GM23338 (cell line): ENCODE measurements at regions not wholly inside any gene's neighbourhood (a gene's known extent, or its start where the extent isn't known, plus 50 kb on each side); places are given as distances from the start of the nearest gene placed in this dataset.

Source experiments
- ATAC-seq: fragments of 200-7000 bp; cut with Tn5 transposase; 3 replicates; pipeline ENCODE4 v1.9.1; 2020
- DNase-seq: peaks from one replicate; pipeline ENCODE4 v3.0.0-alpha.2; 2015; ENCODE audit warnings: low spot score
- H2AFZ ChIP-seq: fragments of 200-600 bp; sonication (generic); 2 replicates; pipeline ENCODE4 v1.8.0; 2016; ENCODE audit warnings: antibody characterized with exemption, mild to moderate bottlenecking, moderate library complexity
- H3F3A ChIP-seq: fragments of 200-600 bp; sonication (generic); replicated peaks from 2 replicates; pipeline ENCODE4 v1.8.0; 2017; ENCODE audit warnings: antibody characterized with exemption, mixed run types, low read depth
- H3K27ac ChIP-seq: fragments of 200-600 bp; sonication (generic); 2 replicates; pipeline ENCODE4 v1.6.1; 2016; ENCODE audit warnings: low read depth
- H3K27me3 ChIP-seq: fragments of 200-600 bp; sonication (generic); 2 replicates; pipeline ENCODE4 v1.8.0; 2016; ENCODE audit warnings: mild to moderate bottlenecking, mixed run types, moderate library complexity; ENCODE audit not compliant: insufficient read depth
- H3K36me3 ChIP-seq: fragments of 200-600 bp; sonication (generic); 2 replicates; pipeline ENCODE4 v1.8.0; 2016; ENCODE audit warnings: mild to moderate bottlenecking; ENCODE audit not compliant: insufficient read depth
- H3K4me1 ChIP-seq: fragments of 200-600 bp; sonication (generic); 2 replicates; pipeline ENCODE4 v1.8.0; 2016; ENCODE audit warnings: mild to moderate bottlenecking, moderate library complexity; ENCODE audit not compliant: insufficient read depth
- H3K4me2 ChIP-seq: fragments of 200-600 bp; sonication (generic); 2 replicates; pipeline ENCODE4 v1.7.1; 2017; ENCODE audit warnings: mixed run types
- H3K4me3 ChIP-seq: fragments of 200-600 bp; sonication (generic); 2 replicates; pipeline ENCODE4 v1.6.1; 2016; ENCODE audit warnings: mixed run types
- H3K79me2 ChIP-seq: fragments of 200-600 bp; sonication (generic); replicated peaks from 2 replicates; pipeline ENCODE4 v1.8.0; 2017; ENCODE audit warnings: mild to moderate bottlenecking; ENCODE audit not compliant: insufficient read depth
- H3K9me2 ChIP-seq: fragments of 200-600 bp; sonication (generic); 2 replicates; pipeline ENCODE4 v1.8.0; 2017; ENCODE audit not compliant: insufficient read depth
- H4K20me1 ChIP-seq: fragments of 200-600 bp; sonication (generic); replicated peaks from 2 replicates; pipeline ENCODE4 v1.8.0; 2017; ENCODE audit warnings: mild to moderate bottlenecking; ENCODE audit not compliant: insufficient read depth
- H3K27ac Mint-ChIP-seq: 2 replicates; pipeline ENCODE4 v1.8.0; 2020; ENCODE audit warnings: inconsistent platforms, mild to moderate bottlenecking, moderate library complexity, mixed read lengths
- H3K27me3 Mint-ChIP-seq: 3 replicates; pipeline ENCODE4 v1.8.0; 2022; ENCODE audit warnings: low read depth, mild to moderate bottlenecking, moderate library complexity, mixed read lengths, inconsistent platforms; ENCODE audit not compliant: insufficient read depth, poor library complexity
- H3K36me3 Mint-ChIP-seq: 3 replicates; pipeline ENCODE4 v1.8.0; 2021; ENCODE audit warnings: low read depth, mild to moderate bottlenecking, inconsistent platforms, moderate library complexity, mixed read lengths
- H3K4me1 Mint-ChIP-seq: 3 replicates; pipeline ENCODE4 v1.8.0; 2020; ENCODE audit warnings: mild to moderate bottlenecking, inconsistent platforms, mixed read lengths
- H3K4me3 Mint-ChIP-seq: 3 replicates; pipeline ENCODE4 v1.8.0; 2021; ENCODE audit warnings: moderate library complexity, mild to moderate bottlenecking, inconsistent platforms, mixed read lengths
- H3K9me3 Mint-ChIP-seq: 3 replicates; pipeline ENCODE4 v1.8.0; 2020; ENCODE audit warnings: moderate library complexity, mild to moderate bottlenecking, inconsistent platforms, mixed read lengths
- CREB1 ChIP-seq: fragments of 250-450 bp; sonication (Bioruptor Pico); IDR thresholded peaks from 2 replicates; pipeline ENCODE4 v1.5.0; 2020; ENCODE audit warnings: low read depth, mild to moderate bottlenecking, moderate library complexity
- CTCF ChIP-seq, 2 experiments: fragments of 200-600 bp in 1 of 2; sonication (generic) in 1 of 2; conservative IDR thresholded peaks; 2 replicates each; pipeline versions ENCODE4 v1.5.1 to v1.6.1; 2016 to 2017; ENCODE audit warnings: antibody characterized with exemption in 2 of 2, low read depth in 2 of 2, mild to moderate bottlenecking in 2 of 2, moderate library complexity in 1 of 2
- EZH2 ChIP-seq: fragments of 200-600 bp; sonication (generic); IDR thresholded peaks from one replicate; pipeline ENCODE4 v1.8.0; 2017; ENCODE audit warnings: antibody characterized with exemption, mild to moderate bottlenecking, low read depth; ENCODE audit not compliant: unreplicated experiment
- EZH2phosphoT487 ChIP-seq: fragments of 200-600 bp; sonication (generic); IDR thresholded peaks from one replicate; pipeline ENCODE4 v1.8.1; 2018; ENCODE audit warnings: antibody characterized with exemption; ENCODE audit not compliant: unreplicated experiment
- JUNB ChIP-seq: IDR thresholded peaks from one replicate; pipeline ENCODE4 v1.6.1; 2016; ENCODE audit warnings: antibody characterized with exemption; ENCODE audit not compliant: unreplicated experiment
- NANOG ChIP-seq: IDR thresholded peaks from 2 replicates; pipeline ENCODE4 v1.6.1; 2016; ENCODE audit warnings: antibody characterized with exemption, borderline replicate concordance
- REST ChIP-seq: IDR thresholded peaks from one replicate; pipeline ENCODE4 v1.6.1; 2018; ENCODE audit warnings: antibody characterized with exemption; ENCODE audit not compliant: unreplicated experiment
- STAT1 ChIP-seq: IDR thresholded peaks from one replicate; pipeline ENCODE4 v1.6.1; 2016; ENCODE audit warnings: antibody characterized with exemption; ENCODE audit not compliant: unreplicated experiment
- ZNF114 ChIP-seq: fragments of 250-450 bp; sonication (Bioruptor Pico); IDR thresholded peaks from 2 replicates; pipeline ENCODE4 v1.5.0; 2020; ENCODE audit warnings: mild to moderate bottlenecking, moderate library complexity
- ZNF331 ChIP-seq: fragments of 250-450 bp; sonication (Bioruptor Pico); IDR thresholded peaks from 2 replicates; pipeline ENCODE4 v1.5.0; 2020; ENCODE audit warnings: low read depth, mild to moderate bottlenecking, moderate library complexity
- TF ChIP-seq, protein P1 (sequence below): IDR thresholded peaks from 2 replicates; pipeline ENCODE4 v1.6.1; 2016; ENCODE audit warnings: antibody characterized with exemption
- TF ChIP-seq, protein P2 (sequence below): fragments of 250-450 bp; sonication (Bioruptor Pico); IDR thresholded peaks from 2 replicates; pipeline ENCODE4 v1.5.0; 2020; ENCODE audit warnings: mild to moderate bottlenecking, moderate library complexity

GRCh38 chr9:88803546-88804253, 187.6 kb upstream of the S1PR3 start:
- Mint-ChIP-seq H3K4me1 (peaks cover 10% of the 10 kb centered on the region), H3K36me3 (no peaks in the 10 kb centered on the region), H3K27ac (no peak overlapping the region; the same call in 1 of the 2 replicates), H3K27me3 (no peaks in the 10 kb centered on the region), H3K4me3 (no peak overlapping the region), H3K9me3 (no peaks in the 10 kb centered on the region)
- Histone ChIP-seq H3K79me2 (no peaks in the 10 kb centered on the region), H3K27ac (no peak overlapping the region), H3K4me1 (0 out of 2 replicates have a peak, but pooled peaks cover 9% of the 10 kb centered on the region), H3K4me3 (no peak overlapping the region), H2AFZ (no peak overlapping the region), H3F3A (no peaks in the 10 kb centered on the region), H3K9me2 (peaks cover 6% of the 10 kb centered on the region), H3K36me3 (no peaks in the 10 kb centered on the region), H3K27me3 (no peaks in the 10 kb centered on the region), H3K4me2 (no peak overlapping the region), H4K20me1 (no peaks in the 10 kb centered on the region)
- ATAC-seq (no peak), DNase-seq (no peak)
- no peak for TF ChIP-seq NANOG
- TF ChIP-seq, protein P1, sequence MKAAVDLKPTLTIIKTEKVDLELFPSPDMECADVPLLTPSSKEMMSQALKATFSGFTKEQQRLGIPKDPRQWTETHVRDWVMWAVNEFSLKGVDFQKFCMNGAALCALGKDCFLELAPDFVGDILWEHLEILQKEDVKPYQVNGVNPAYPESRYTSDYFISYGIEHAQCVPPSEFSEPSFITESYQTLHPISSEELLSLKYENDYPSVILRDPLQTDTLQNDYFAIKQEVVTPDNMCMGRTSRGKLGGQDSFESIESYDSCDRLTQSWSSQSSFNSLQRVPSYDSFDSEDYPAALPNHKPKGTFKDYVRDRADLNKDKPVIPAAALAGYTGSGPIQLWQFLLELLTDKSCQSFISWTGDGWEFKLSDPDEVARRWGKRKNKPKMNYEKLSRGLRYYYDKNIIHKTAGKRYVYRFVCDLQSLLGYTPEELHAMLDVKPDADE: no peak
- TF ChIP-seq EZH2: no peak
- TF ChIP-seq STAT1: no peak
- TF ChIP-seq REST: no peak
- TF ChIP-seq CTCF (conservative IDR thresholded peaks at IDR 0.05; ENCODE audit: low read depth in 2 of 2): no peak
- no peak for TF ChIP-seq ZNF114 (CRISPR knock-in tag)
- no peak for TF ChIP-seq ZNF331 (CRISPR knock-in tag)
- no peak for TF ChIP-seq EZH2phosphoT487
- TF ChIP-seq JUNB: no peak
- no peak for TF ChIP-seq CREB1 (CRISPR knock-in tag)
- TF ChIP-seq, protein P2, sequence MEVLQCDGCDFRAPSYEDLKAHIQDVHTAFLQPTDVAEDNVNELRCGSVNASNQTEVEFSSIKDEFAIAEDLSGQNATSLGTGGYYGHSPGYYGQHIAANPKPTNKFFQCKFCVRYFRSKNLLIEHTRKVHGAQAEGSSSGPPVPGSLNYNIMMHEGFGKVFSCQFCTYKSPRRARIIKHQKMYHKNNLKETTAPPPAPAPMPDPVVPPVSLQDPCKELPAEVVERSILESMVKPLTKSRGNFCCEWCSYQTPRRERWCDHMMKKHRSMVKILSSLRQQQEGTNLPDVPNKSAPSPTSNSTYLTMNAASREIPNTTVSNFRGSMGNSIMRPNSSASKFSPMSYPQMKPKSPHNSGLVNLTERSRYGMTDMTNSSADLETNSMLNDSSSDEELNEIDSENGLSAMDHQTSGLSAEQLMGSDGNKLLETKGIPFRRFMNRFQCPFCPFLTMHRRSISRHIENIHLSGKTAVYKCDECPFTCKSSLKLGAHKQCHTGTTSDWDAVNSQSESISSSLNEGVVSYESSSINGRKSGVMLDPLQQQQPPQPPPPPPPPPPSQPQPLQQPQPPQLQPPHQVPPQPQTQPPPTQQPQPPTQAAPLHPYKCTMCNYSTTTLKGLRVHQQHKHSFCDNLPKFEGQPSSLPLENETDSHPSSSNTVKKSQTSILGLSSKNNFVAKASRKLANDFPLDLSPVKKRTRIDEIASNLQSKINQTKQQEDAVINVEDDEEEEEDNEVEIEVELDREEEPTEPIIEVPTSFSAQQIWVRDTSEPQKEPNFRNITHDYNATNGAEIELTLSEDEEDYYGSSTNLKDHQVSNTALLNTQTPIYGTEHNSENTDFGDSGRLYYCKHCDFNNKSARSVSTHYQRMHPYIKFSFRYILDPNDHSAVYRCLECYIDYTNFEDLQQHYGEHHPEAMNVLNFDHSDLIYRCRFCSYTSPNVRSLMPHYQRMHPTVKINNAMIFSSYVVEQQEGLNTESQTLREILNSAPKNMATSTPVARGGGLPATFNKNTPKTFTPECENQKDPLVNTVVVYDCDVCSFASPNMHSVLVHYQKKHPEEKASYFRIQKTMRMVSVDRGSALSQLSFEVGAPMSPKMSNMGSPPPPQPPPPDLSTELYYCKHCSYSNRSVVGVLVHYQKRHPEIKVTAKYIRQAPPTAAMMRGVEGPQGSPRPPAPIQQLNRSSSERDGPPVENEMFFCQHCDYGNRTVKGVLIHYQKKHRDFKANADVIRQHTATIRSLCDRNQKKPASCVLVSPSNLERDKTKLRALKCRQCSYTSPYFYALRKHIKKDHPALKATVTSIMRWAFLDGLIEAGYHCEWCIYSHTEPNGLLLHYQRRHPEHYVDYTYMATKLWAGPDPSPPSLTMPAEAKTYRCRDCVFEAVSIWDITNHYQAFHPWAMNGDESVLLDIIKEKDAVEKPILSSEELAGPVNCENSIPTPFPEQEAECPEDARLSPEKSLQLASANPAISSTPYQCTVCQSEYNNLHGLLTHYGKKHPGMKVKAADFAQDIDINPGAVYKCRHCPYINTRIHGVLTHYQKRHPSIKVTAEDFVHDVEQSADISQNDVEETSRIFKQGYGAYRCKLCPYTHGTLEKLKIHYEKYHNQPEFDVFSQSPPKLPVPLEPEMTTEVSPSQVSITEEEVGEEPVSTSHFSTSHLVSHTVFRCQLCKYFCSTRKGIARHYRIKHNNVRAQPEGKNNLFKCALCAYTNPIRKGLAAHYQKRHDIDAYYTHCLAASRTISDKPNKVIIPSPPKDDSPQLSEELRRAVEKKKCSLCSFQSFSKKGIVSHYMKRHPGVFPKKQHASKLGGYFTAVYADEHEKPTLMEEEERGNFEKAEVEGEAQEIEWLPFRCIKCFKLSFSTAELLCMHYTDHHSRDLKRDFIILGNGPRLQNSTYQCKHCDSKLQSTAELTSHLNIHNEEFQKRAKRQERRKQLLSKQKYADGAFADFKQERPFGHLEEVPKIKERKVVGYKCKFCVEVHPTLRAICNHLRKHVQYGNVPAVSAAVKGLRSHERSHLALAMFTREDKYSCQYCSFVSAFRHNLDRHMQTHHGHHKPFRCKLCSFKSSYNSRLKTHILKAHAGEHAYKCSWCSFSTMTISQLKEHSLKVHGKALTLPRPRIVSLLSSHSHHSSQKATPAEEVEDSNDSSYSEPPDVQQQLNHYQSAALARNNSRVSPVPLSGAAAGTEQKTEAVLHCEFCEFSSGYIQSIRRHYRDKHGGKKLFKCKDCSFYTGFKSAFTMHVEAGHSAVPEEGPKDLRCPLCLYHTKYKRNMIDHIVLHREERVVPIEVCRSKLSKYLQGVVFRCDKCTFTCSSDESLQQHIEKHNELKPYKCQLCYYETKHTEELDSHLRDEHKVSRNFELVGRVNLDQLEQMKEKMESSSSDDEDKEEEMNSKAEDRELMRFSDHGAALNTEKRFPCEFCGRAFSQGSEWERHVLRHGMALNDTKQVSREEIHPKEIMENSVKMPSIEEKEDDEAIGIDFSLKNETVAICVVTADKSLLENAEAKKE (CRISPR knock-in tag): no peak
